ENCODE measurements at regions not wholly inside any gene's neighbourhood (a gene's known extent, or its start where the extent isn't known, plus 50 kb on each side); places are given as distances from the start of the nearest gene placed in this dataset.

DNA sequence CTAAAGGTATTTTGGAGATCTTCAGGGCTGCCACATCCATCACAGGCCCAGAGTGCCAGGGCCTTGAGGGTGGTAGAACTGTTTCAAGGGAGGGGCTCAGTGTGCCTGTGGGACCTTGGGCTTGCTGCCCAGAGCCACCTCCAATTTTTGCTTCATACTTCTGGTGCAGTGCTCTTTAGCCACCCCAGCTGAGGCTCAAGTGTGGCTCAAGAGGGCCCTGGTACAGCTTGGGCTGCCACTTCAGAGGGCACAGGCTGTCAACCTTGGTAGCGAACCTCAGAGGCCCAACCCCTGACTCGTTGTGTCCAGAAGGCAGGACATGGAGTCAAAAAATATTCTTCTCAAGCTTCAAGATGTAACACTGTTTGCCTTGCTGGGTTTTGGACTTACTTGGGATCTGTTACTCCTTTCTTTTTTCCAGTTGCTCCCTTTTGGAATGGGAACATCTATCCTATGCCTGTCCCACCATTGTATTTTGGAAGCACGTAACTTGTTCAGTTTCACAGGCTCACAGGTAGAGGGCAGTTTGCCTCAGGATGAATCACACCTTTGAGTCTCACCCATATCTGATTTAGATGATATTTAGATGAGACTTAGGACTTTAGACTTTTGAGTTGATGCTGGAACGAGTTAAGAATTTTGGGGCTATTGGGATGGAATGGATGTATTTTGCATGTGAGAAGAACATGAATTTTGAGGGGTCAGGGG lies 224.8 kb downstream of the RPS24 start:
- Histone ChIP-seq H3K9me3 (ENCODE audit: low read depth, low read length, poor library complexity, severe bottlenecking) (no peaks in the 10 kb centered on the region), H3K4me3 (ENCODE audit: low read depth, low read length, poor library complexity, severe bottlenecking) (no peak overlapping the region), H3K27ac (ENCODE audit: low read depth, low read length, poor library complexity, severe bottlenecking) (no peak overlapping the region), H3K27me3 (replicated peaks; ENCODE audit: insufficient read depth, low read depth, low read length, poor library complexity) (no peaks in the 10 kb centered on the region), H3K4me1 (ENCODE audit: insufficient read depth, low read length, poor library complexity, severe bottlenecking) (no peaks in the 10 kb centered on the region), H3K36me3 (ENCODE audit: insufficient read depth, low read length, poor library complexity, severe bottlenecking) (no peaks in the 10 kb centered on the region)
- CTCF ChIA-PET: no interaction called here
- no peak for DNase-seq (ENCODE audit: low spot score)
- TF ChIP-seq, protein P1, sequence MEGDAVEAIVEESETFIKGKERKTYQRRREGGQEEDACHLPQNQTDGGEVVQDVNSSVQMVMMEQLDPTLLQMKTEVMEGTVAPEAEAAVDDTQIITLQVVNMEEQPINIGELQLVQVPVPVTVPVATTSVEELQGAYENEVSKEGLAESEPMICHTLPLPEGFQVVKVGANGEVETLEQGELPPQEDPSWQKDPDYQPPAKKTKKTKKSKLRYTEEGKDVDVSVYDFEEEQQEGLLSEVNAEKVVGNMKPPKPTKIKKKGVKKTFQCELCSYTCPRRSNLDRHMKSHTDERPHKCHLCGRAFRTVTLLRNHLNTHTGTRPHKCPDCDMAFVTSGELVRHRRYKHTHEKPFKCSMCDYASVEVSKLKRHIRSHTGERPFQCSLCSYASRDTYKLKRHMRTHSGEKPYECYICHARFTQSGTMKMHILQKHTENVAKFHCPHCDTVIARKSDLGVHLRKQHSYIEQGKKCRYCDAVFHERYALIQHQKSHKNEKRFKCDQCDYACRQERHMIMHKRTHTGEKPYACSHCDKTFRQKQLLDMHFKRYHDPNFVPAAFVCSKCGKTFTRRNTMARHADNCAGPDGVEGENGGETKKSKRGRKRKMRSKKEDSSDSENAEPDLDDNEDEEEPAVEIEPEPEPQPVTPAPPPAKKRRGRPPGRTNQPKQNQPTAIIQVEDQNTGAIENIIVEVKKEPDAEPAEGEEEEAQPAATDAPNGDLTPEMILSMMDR (conservative IDR thresholded peaks at IDR 0.05; ENCODE audit: low read depth, low read length): 0 out of 2 replicates have a peak, but pooled peaks have one; percentile 8
- TF ChIP-seq EZH2 (IDR thresholded peaks at IDR 0.05; ENCODE audit: borderline replicate concordance, low read depth, low read length, poor library complexity, severe bottlenecking): no peak
- intact Hi-C loops (cut with micrococcal nuclease; ENCODE audit: unreplicated experiment): no loop called here
- no TSS peak for BruUV-seq (replicated peaks)
- POLR2A ChIA-PET (ENCODE audit: low non-redundant PET): no interaction called here

DNA sequence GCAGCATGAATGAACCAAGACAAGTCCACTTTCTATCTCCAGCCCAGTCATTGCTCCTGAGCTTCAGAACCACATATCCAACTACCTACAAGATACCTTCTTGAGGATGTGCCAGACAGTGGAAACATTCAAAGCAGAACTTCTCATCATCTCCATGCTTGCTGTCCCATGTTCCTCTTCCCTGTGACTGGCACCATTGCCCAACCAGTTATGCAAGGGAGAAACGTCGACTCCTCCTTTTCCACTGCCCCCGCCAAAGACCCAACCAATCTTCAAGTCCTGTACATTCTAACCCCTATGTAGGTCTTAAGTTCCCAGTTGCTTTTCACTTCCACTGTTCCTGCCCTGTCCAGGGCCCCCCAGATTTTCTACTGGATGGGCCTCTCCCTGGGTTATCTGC lies 225.7 kb downstream of the RPS24 start:
- H3K36me3 ChIP-seq (ENCODE audit: insufficient read depth, low read length, poor library complexity, severe bottlenecking): no peaks in the 10 kb centered on the region
- intact Hi-C loops (cut with micrococcal nuclease; ENCODE audit: unreplicated experiment): no loop called here
- no peak overlapping the region for H3K4me3 ChIP-seq (ENCODE audit: low read depth, low read length, poor library complexity, severe bottlenecking)
- ChIA-PET CTCF (no interaction called here), POLR2A (ENCODE audit: low non-redundant PET) (no interaction called here)
- H3K27ac ChIP-seq (ENCODE audit: low read depth, low read length, poor library complexity, severe bottlenecking): no peak overlapping the region
- no peak for DNase-seq (ENCODE audit: low spot score)
- no peaks in the 10 kb centered on the region for H3K4me1 ChIP-seq (ENCODE audit: insufficient read depth, low read length, poor library complexity, severe bottlenecking)
- no peaks in the 10 kb centered on the region for H3K9me3 ChIP-seq (ENCODE audit: low read depth, low read length, poor library complexity, severe bottlenecking)
- no peaks in the 10 kb centered on the region for H3K27me3 ChIP-seq (replicated peaks; ENCODE audit: insufficient read depth, low read depth, low read length, poor library complexity)
- no peak for TF ChIP-seq EZH2 (IDR thresholded peaks at IDR 0.05; ENCODE audit: borderline replicate concordance, low read depth, low read length, poor library complexity, severe bottlenecking)
- TF ChIP-seq, protein P1 (conservative IDR thresholded peaks at IDR 0.05; ENCODE audit: low read depth, low read length): no peak
- no TSS peak for BruUV-seq (replicated peaks)

DNA sequence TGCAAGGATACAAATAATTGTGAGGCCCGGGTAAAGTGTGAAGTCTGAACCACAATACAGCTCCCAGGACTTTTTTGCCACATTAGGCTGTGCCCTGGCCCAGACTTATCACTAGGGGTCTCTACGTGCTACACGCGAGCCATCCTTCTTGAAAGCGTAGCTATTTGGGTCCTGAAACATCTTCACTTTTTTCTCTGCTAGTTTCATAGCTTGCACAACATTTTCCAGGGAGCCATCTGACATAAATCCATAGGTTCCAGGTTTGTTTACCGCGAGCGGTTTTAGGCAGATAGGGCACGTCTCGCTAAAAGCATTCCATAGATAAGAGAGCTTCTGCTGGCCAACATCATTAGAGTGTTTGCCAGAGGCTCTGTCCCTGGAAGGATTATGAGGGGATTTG lies 226.5 kb downstream of the RPS24 start:
- no peaks in the 10 kb centered on the region for H3K36me3 ChIP-seq (ENCODE audit: insufficient read depth, low read length, poor library complexity, severe bottlenecking)
- POLR2A ChIA-PET (ENCODE audit: low non-redundant PET): no interaction called here
- H3K9me3 ChIP-seq (ENCODE audit: low read depth, low read length, poor library complexity, severe bottlenecking): no peaks in the 10 kb centered on the region
- no peak overlapping the region for H3K4me3 ChIP-seq (ENCODE audit: low read depth, low read length, poor library complexity, severe bottlenecking)
- intact Hi-C loops (cut with micrococcal nuclease; ENCODE audit: unreplicated experiment): no loop called here
- H3K4me1 ChIP-seq (ENCODE audit: insufficient read depth, low read length, poor library complexity, severe bottlenecking): no peaks in the 10 kb centered on the region
- BruUV-seq (replicated peaks): no TSS peak
- no peaks in the 10 kb centered on the region for H3K27me3 ChIP-seq (replicated peaks; ENCODE audit: insufficient read depth, low read depth, low read length, poor library complexity)
- CTCF ChIA-PET: no interaction called here
- TF ChIP-seq, protein P1 (conservative IDR thresholded peaks at IDR 0.05; ENCODE audit: low read depth, low read length): peak; percentile 31; the same call in 1 of the 2 replicates
- no peak for TF ChIP-seq EZH2 (IDR thresholded peaks at IDR 0.05; ENCODE audit: borderline replicate concordance, low read depth, low read length, poor library complexity, severe bottlenecking)
- H3K27ac ChIP-seq (ENCODE audit: low read depth, low read length, poor library complexity, severe bottlenecking): no peak overlapping the region
- no peak for DNase-seq (ENCODE audit: low spot score)
